HG02588 (cell line): ENCODE measurements at regions not wholly inside any gene's neighbourhood (a gene's known extent, or its start where the extent isn't known, plus 50 kb on each side); places are given as distances from the start of the nearest gene placed in this dataset.
"Not testable (repeated sequence)": the region's sequence is repeated elsewhere in the genome, so short reads cannot be mapped to it uniquely, and the experiment has no call there.

Experiments used
- ATAC-seq: cut with Tn5 transposase; IDR thresholded peaks from one replicate; pipeline ENCODE4 v1.9.1; 2021; ENCODE audit warnings: mild to moderate bottlenecking, moderate library complexity; ENCODE audit not compliant: unreplicated experiment

- ATAC-seq, result no peak
Measured at GRCh38 chrX:4181782-4182407, 468.4 kb upstream of the PRKX start.

- ATAC-seq, result no peak
Measured at GRCh38 chrX:4179031-4179430, 465.6 kb upstream of the PRKX start.

- no peak for ATAC-seq
Measured at GRCh38 chrX:4175221-4175620, 461.8 kb upstream of the PRKX start.

GRCh38 chrX:4173743-4174142 is 460.3 kb upstream of the PRKX start:
- no peak for ATAC-seq

GRCh38 chrX:4151798-4152197 is 438.3 kb upstream of the PRKX start:
- no peak for ATAC-seq

- no peak for ATAC-seq
Measured at GRCh38 chrX:4150259-4150658, 436.8 kb upstream of the PRKX start.

- ATAC-seq, result no peak
Measured at GRCh38 chrX:4129626-4130025, 416.2 kb upstream of the PRKX start.

- ATAC-seq, result no peak
Measured at GRCh38 chrX:4118666-4119530, 405.4 kb upstream of the PRKX start.

GRCh38 chrX:4110964-4111363 is 397.5 kb upstream of the PRKX start:
- no peak for ATAC-seq

- no peak for ATAC-seq
Measured at GRCh38 chrX:4094926-4095325, 381.5 kb upstream of the PRKX start.

GRCh38 chrX:4091046-4091760 is 377.8 kb upstream of the PRKX start:
- no peak for ATAC-seq

GRCh38 chrX:4059893-4060292 is 346.4 kb upstream of the PRKX start:
- ATAC-seq, result no peak

GRCh38 chrX:4043951-4044350 is 330.5 kb upstream of the PRKX start:
- no peak for ATAC-seq

GRCh38 chrX:4035874-4036273 is 322.4 kb upstream of the PRKX start:
- no peak for ATAC-seq

GRCh38 chrX:4028151-4028550 is 314.7 kb upstream of the PRKX start:
- ATAC-seq, result no peak

- no peak for ATAC-seq
Measured at GRCh38 chrX:4005281-4005680, 291.8 kb upstream of the PRKX start.

- ATAC-seq, result no peak
Measured at GRCh38 chrX:4004822-4005221, 291.4 kb upstream of the PRKX start.

- ATAC-seq, result no peak
Measured at GRCh38 chrX:3994315-3994714, 280.9 kb upstream of the PRKX start.

- no peak for ATAC-seq
Measured at GRCh38 chrX:3990569-3990968, 277.1 kb upstream of the PRKX start.

- not testable (repeated sequence) for ATAC-seq
Measured at GRCh38 chrX:3972104-3972858, 258.8 kb upstream of the PRKX start.

GRCh38 chrX:3968749-3969148 is 255.3 kb upstream of the PRKX start:
- no peak for ATAC-seq
